Parathyroid adenoma (tissue), 2 donors: ENCODE measurements at regions not wholly inside any gene's neighbourhood (a gene's known extent, or its start where the extent isn't known, plus 50 kb on each side); places are given as distances from the start of the nearest gene placed in this dataset.
A peak's percentile ranks its signal among the peaks of the same experiment; 100 is the strongest.

Experiments
- H2AFZ ChIP-seq: fragments of 300-600 bp; sonication (generic); one replicate; pipeline ENCODE4 v1.7.0; 2017; ENCODE audit warnings: antibody characterized with exemption, mild to moderate bottlenecking
- H3K27ac ChIP-seq: fragments of 300-600 bp; sonication (generic); one replicate; pipeline ENCODE4 v1.7.0; 2017
- H3K27me3 ChIP-seq: fragments of 300-600 bp; sonication (generic); one replicate; pipeline ENCODE4 v1.7.0; 2017; ENCODE audit warnings: low read length; ENCODE audit not compliant: control insufficient read depth, insufficient read depth
- H3K36me3 ChIP-seq: fragments of 300-600 bp; sonication (generic); one replicate; pipeline ENCODE4 v1.7.0; 2017; ENCODE audit warnings: low read length; ENCODE audit not compliant: control insufficient read depth, insufficient read depth
- H3K4me1 ChIP-seq: fragments of 300-600 bp; sonication (generic); one replicate; pipeline ENCODE4 v1.7.0; 2017; ENCODE audit warnings: control low read depth
- H3K4me2 ChIP-seq: fragments of 300-600 bp; sonication (generic); one replicate; pipeline ENCODE4 v1.7.0; 2017; ENCODE audit warnings: low read length
- H3K4me3 ChIP-seq: fragments of 300-600 bp; sonication (generic); one replicate; pipeline ENCODE4 v1.7.0; 2017; ENCODE audit warnings: low read depth, low read length
- H3K79me2 ChIP-seq: fragments of 300-600 bp; sonication (generic); one replicate; pipeline ENCODE4 v1.7.0; 2017; ENCODE audit warnings: control low read depth
- H3K9ac ChIP-seq: fragments of 300-600 bp; sonication (generic); one replicate; pipeline ENCODE4 v1.7.0; 2017; ENCODE audit warnings: mild to moderate bottlenecking
- H3K9me3 ChIP-seq: fragments of 300-600 bp; sonication (generic); one replicate; pipeline ENCODE4 v1.7.0; 2017; ENCODE audit warnings: low read length; ENCODE audit not compliant: control insufficient read depth
- CTCF ChIP-seq: fragments of 300-600 bp; sonication (generic); IDR thresholded peaks from one replicate; pipeline ENCODE4 v1.7.0; 2017; ENCODE audit warnings: antibody characterized with exemption, mild to moderate bottlenecking
- donor health status: primary hyperparathyroidism.

- H3K9me3 ChIP-seq, result no peaks in the 10 kb centered on the region
- TF ChIP-seq CTCF, result no peak
- H3K4me2 ChIP-seq, result peak overlapping the region; percentile 63
- H2AFZ ChIP-seq, result peak overlapping the region; percentile 51
- peak overlapping the region; percentile 3 for H3K9ac ChIP-seq
- no peaks in the 10 kb centered on the region for H3K27me3 ChIP-seq
- peaks cover 43% of the 10 kb centered on the region for H3K4me1 ChIP-seq
- H3K4me3 ChIP-seq, result peak overlapping the region; percentile 37
- H3K27ac ChIP-seq, result peak overlapping the region; percentile 98
- H3K36me3 ChIP-seq, result no peaks in the 10 kb centered on the region
- no peaks in the 10 kb centered on the region for H3K79me2 ChIP-seq
Observed at GRCh38 chr1:9449110-9449627, 90.1 kb upstream of the SLC25A33 start.

DNA sequence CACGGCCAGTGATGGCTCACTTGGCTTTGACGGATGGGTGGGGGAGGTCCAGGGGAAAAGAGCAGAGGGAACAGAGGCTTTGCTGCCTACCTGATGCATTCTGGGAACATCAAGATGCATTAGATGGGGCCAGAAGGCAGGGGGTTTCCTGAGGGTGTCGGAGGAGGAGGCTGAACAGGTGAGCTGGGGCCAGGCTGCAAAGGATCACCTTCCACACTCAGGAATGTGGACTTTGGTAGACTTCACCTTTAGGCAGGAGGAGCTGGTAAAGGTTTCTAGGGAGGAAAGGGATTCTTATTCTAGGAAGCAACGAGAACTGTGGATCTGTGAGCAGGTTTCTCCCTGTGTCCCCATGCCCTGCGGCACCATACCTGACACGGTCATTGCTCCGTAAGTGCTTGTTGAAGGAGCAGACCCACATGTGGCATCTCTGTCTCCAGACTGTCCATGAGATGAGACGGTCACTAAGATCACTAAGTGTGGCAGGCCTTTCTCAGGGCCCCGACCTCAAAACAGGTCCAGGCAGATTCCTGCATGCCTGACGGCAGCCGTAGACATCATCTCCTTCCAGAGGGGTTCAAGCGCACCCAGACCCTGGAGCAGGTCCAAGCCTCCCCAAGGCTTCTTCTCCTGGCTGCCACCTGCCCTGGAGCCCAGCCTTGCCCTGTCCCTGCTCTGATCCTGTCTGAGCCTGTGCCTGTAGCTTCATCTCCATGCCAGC lies 89.1 kb upstream of the SLC25A33 start:
- TF ChIP-seq CTCF, result no peak

GRCh38 chr1:9451081-9451480 lies 88.2 kb upstream of the SLC25A33 start:
- no peaks in the 10 kb centered on the region for H3K9me3 ChIP-seq

More for the DNA sequence above, 89.1 kb upstream of the SLC25A33 start:
- no peak overlapping the region for H3K4me3 ChIP-seq
- H3K27ac ChIP-seq, result peak overlapping the region; percentile 98
- no peaks in the 10 kb centered on the region for H3K27me3 ChIP-seq
- no peak overlapping the region for H3K9ac ChIP-seq
- H3K36me3 ChIP-seq, result no peaks in the 10 kb centered on the region
- H2AFZ ChIP-seq, result peak overlapping the region; percentile 54
- H3K4me2 ChIP-seq, result peak overlapping the region; percentile 25
- H3K79me2 ChIP-seq, result no peaks in the 10 kb centered on the region
- H3K9me3 ChIP-seq, result no peaks in the 10 kb centered on the region
- H3K4me1 ChIP-seq, result peaks cover 36% of the 10 kb centered on the region

DNA sequence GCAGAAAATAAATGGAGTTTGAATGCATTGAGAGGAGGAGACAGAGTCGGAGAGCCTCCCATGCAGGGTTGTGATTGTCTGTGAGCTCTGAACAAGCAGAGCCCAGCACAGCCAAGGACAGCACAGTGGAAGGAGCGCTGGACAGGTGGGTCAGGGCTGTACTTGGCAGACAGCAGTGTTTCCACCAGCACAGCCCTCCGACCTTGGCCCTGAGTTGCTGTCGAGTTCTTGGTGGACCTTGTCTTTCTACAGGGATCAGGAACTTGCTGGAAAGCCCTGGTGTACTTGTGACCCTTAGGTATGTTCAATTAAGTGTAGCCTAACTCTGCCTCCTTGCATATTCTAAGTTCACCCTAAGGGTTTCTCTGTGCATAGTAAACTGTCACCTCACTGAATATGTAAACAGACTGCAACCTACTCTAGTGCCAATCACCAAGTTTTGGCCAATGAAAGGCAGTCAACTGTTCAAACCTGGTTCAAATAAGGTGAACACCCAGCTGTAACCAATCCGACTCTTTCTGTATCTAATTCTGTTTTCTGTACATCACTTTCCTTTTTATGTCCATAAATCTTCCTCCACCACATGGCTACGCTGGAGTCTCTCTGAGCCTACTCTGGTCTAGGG lies 86.6 kb upstream of the SLC25A33 start:
- no peak overlapping the region for H3K4me2 ChIP-seq

More at GRCh38 chr1:9451081-9451480, 88.2 kb upstream of the SLC25A33 start:
- H3K27ac ChIP-seq, result no peak overlapping the region
- H3K27me3 ChIP-seq, result no peaks in the 10 kb centered on the region
- no peak overlapping the region for H3K9ac ChIP-seq
- H3K79me2 ChIP-seq, result no peaks in the 10 kb centered on the region
- no peak for TF ChIP-seq CTCF
- no peak overlapping the region for H3K4me3 ChIP-seq
- no peak overlapping the region for H3K4me2 ChIP-seq
- H3K36me3 ChIP-seq, result no peaks in the 10 kb centered on the region
- peaks cover 36% of the 10 kb centered on the region for H3K4me1 ChIP-seq
- H2AFZ ChIP-seq, result no peak overlapping the region

More for the DNA sequence above, 86.6 kb upstream of the SLC25A33 start:
- Histone ChIP-seq H3K4me3 (no peak overlapping the region), H3K9me3 (no peaks in the 10 kb centered on the region), H3K27ac (peak overlapping the region; percentile 51), H3K27me3 (no peaks in the 10 kb centered on the region), H3K4me1 (peaks cover 26% of the 10 kb centered on the region), H3K36me3 (no peaks in the 10 kb centered on the region), H3K9ac (no peak overlapping the region), H2AFZ (peak overlapping the region; percentile 64), H3K79me2 (no peaks in the 10 kb centered on the region)
- no peak for TF ChIP-seq CTCF
